MCF 10A (cell line): ENCODE measurements at regions not wholly inside any gene's neighbourhood (a gene's known extent, or its start where the extent isn't known, plus 50 kb on each side); places are given as distances from the start of the nearest gene placed in this dataset.

Experiments used
- BruUV-seq: library from RNA; stranded (reverse); fragments of 400-500 nt; replicated peaks from 2 replicates; lab custom pipeline; 2021; lab: Mats Ljungman, UMichigan
- CTCF ChIA-PET: fragments of 300-600 bp; sonication (Branson Sonifier 250); formaldehyde crosslinking; extraction: SDS; loops from one replicate; lab custom pipeline; 2021; ENCODE audit warnings: antibody characterized with exemption, inconsistent platforms; lab: Yijun Ruan, JAX
- POLR2A ChIA-PET: fragments of 300-600, 350-650 bp; sonication (Branson Sonifier 250); formaldehyde crosslinking; extraction: SDS; loops from one replicate; lab custom pipeline; 2020; ENCODE audit warnings: antibody characterized with exemption, inconsistent platforms; lab: Yijun Ruan, JAX
- DNase-seq: peaks from one replicate; pipeline ENCODE4 v3.0.0-alpha.2; 2018; ENCODE audit not compliant: unreplicated experiment
- H3K27ac Mint-ChIP-seq: one replicate; pipeline ENCODE4 v1.8.0; 2022; ENCODE audit warnings: mild to moderate bottlenecking, low read depth, mixed read lengths; ENCODE audit not compliant: unreplicated experiment
- H3K27me3 Mint-ChIP-seq: one replicate; pipeline ENCODE4 v1.8.0; 2022; ENCODE audit warnings: mixed read lengths; ENCODE audit not compliant: insufficient read depth, unreplicated experiment
- H3K36me3 Mint-ChIP-seq: one replicate; pipeline ENCODE4 v1.8.0; 2022; ENCODE audit warnings: mild to moderate bottlenecking, moderate library complexity, mixed read lengths; ENCODE audit not compliant: insufficient read depth, unreplicated experiment
- H3K4me1 Mint-ChIP-seq: one replicate; pipeline ENCODE4 v1.8.0; 2022; ENCODE audit warnings: mixed read lengths; ENCODE audit not compliant: insufficient read depth, unreplicated experiment
- H3K4me3 Mint-ChIP-seq: one replicate; pipeline ENCODE4 v1.8.0; 2022; ENCODE audit warnings: mild to moderate bottlenecking, moderate library complexity, mixed read lengths; ENCODE audit not compliant: unreplicated experiment
- H3K9me3 Mint-ChIP-seq: one replicate; pipeline ENCODE4 v1.8.0; 2022; ENCODE audit warnings: mixed read lengths; ENCODE audit not compliant: unreplicated experiment
- intact Hi-C: fragments of 100-400 bp; cut with micrococcal nuclease; formaldehyde crosslinking; loops from 2 replicates; pipeline ENCODE4 v1.14.1; 2022
- TF ChIP-seq, protein P1 (sequence below): fragments of 200-600 bp; IDR thresholded peaks from one replicate; pipeline ENCODE4 v1.8.0; 2022; ENCODE audit warnings: antibody characterized with exemption, mild to moderate bottlenecking; ENCODE audit not compliant: unreplicated experiment

GRCh38 chr5:178781936-178782335, 51.5 kb upstream of the ZNF354A start:
- Mint-ChIP-seq H3K4me1 (peaks cover 31% of the 10 kb centered on the region), H3K27ac (no peak overlapping the region), H3K36me3 (peaks cover 8% of the 10 kb centered on the region), H3K4me3 (no peak overlapping the region), H3K27me3 (no peaks in the 10 kb centered on the region), H3K9me3 (no peaks in the 10 kb centered on the region)
- TF ChIP-seq, protein P1, sequence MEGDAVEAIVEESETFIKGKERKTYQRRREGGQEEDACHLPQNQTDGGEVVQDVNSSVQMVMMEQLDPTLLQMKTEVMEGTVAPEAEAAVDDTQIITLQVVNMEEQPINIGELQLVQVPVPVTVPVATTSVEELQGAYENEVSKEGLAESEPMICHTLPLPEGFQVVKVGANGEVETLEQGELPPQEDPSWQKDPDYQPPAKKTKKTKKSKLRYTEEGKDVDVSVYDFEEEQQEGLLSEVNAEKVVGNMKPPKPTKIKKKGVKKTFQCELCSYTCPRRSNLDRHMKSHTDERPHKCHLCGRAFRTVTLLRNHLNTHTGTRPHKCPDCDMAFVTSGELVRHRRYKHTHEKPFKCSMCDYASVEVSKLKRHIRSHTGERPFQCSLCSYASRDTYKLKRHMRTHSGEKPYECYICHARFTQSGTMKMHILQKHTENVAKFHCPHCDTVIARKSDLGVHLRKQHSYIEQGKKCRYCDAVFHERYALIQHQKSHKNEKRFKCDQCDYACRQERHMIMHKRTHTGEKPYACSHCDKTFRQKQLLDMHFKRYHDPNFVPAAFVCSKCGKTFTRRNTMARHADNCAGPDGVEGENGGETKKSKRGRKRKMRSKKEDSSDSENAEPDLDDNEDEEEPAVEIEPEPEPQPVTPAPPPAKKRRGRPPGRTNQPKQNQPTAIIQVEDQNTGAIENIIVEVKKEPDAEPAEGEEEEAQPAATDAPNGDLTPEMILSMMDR: no peak
- CTCF ChIA-PET: interaction anchor here (0.6 to 0.9 kb wide), 3 partner anchors 9 to 146 kb away, joined by 3 read pairs; partner anchors contain the start of gene ZNF354A
- no peak for DNase-seq
- BruUV-seq: no TSS peak
- intact Hi-C loops: no loop called here
- POLR2A ChIA-PET: interaction anchor here (1.1 to 1.4 kb wide), 2 partner anchors 15 to 44 kb away, joined by 4 read pairs; no protein-coding TSS in a partner anchor

- peaks cover 8% of the 10 kb centered on the region for H3K36me3 Mint-ChIP-seq
- DNase-seq: no peak
- TF ChIP-seq, protein P1: no peak
- peaks cover 20% of the 10 kb centered on the region for H3K4me1 Mint-ChIP-seq
- ChIA-PET CTCF (interaction anchor here (0.5 to 1.3 kb wide), 4 partner anchors 49 to 578 kb away, joined by 3 to 4 read pairs (median 4); no protein-coding TSS in a partner anchor), POLR2A (interaction anchor here (0.6 to 1.6 kb wide), 4 partner anchors 15 to 679 kb away, joined by 3 to 4 read pairs (median 3); no protein-coding TSS in a partner anchor)
- no peak overlapping the region for H3K27ac Mint-ChIP-seq
- intact Hi-C loops: no loop called here
- H3K9me3 Mint-ChIP-seq: no peaks in the 10 kb centered on the region
- no peaks in the 10 kb centered on the region for H3K27me3 Mint-ChIP-seq
- no peak overlapping the region for H3K4me3 Mint-ChIP-seq
- BruUV-seq: no TSS peak
Measured at GRCh38 chr5:178780581-178781498, 50.4 kb upstream of the ZNF354A start.
